ENCODE measurements at regions not wholly inside any gene's neighbourhood (a gene's known extent, or its start where the extent isn't known, plus 50 kb on each side); places are given as distances from the start of the nearest gene placed in this dataset.

DNA sequence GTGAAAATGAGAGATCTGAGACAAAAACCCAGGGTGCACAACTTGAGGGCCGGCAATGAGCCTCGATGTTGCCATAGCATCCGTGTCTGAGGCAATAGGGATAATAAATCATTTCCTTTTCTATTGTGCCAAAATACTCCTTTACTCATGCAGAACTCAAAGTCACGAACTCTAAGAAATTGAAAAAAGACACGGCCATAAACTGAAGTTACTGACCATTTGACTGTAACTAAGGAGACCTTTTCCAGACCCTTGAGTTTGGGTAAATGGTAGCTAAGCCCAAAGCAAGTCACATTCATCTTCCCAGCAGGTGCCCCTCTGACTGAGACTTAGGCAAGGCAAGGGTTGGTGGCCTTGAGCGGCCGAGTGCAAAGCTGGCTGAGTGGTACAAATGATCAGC lies 141.2 kb upstream of the SLCO3A1 start:
- no peak for TF ChIP-seq POLR2A (IDR thresholded peaks at IDR 0.05)
- TF ChIP-seq, protein P1, sequence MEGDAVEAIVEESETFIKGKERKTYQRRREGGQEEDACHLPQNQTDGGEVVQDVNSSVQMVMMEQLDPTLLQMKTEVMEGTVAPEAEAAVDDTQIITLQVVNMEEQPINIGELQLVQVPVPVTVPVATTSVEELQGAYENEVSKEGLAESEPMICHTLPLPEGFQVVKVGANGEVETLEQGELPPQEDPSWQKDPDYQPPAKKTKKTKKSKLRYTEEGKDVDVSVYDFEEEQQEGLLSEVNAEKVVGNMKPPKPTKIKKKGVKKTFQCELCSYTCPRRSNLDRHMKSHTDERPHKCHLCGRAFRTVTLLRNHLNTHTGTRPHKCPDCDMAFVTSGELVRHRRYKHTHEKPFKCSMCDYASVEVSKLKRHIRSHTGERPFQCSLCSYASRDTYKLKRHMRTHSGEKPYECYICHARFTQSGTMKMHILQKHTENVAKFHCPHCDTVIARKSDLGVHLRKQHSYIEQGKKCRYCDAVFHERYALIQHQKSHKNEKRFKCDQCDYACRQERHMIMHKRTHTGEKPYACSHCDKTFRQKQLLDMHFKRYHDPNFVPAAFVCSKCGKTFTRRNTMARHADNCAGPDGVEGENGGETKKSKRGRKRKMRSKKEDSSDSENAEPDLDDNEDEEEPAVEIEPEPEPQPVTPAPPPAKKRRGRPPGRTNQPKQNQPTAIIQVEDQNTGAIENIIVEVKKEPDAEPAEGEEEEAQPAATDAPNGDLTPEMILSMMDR (IDR thresholded peaks at IDR 0.05), result no peak
